ENCODE measurements at regions not wholly inside any gene's neighbourhood (a gene's known extent, or its start where the extent isn't known, plus 50 kb on each side); places are given as distances from the start of the nearest gene placed in this dataset.

GRCh38 chr3:181432992-181433391 is 278.7 kb upstream of the SOX2 start:
- TF ChIP-seq POLR2A (IDR thresholded peaks at IDR 0.05; ENCODE audit: low read depth, low read length) (no peak), POLR2AphosphoS5 (IDR thresholded peaks at IDR 0.05; ENCODE audit: low read depth, low read length) (no peak), TAF1 (IDR thresholded peaks at IDR 0.05; ENCODE audit: borderline replicate concordance, low read depth, low read length) (no peak)
